ENCODE measurements at regions not wholly inside any gene's neighbourhood (a gene's known extent, or its start where the extent isn't known, plus 50 kb on each side); places are given as distances from the start of the nearest gene placed in this dataset.
"Not testable (repeated sequence)": the region's sequence is repeated elsewhere in the genome, so short reads cannot be mapped to it uniquely, and the experiment has no call there.

DNA sequence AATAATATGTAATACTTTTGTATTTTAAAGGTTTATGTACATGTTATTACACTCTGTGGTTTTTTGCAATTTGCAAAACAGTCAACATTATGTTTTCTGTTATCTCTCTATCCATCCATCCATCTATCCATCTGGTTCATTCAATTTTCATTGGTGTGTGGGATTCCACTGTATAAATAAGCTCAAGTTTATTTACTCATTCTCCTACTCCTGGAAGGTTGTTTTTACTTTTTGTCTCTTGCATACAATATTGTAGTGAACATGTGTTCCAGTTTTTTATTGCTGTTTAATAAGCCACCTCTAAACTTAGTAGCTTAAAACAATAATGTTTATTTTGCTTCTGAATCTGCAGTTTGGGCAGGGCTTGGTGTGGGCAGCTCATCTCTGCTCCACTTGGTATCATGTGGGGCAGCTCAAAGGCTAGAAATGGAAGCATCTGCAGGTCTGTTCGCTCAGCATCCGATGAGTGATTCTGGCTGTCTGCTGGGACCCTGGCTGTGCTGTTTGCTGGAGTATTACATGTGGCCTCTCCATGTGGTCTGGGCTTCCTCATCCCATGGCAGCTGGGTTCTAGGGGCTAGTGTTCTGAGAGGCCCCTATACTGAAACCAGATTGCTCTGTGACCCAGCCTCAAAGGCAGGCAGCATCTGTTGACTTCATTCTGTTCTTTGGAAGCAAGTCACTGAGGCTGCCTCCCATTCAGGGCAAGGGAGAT is 98.8 kb downstream of the SLC25A47 start:
- DNase-seq, result no peak

DNA sequence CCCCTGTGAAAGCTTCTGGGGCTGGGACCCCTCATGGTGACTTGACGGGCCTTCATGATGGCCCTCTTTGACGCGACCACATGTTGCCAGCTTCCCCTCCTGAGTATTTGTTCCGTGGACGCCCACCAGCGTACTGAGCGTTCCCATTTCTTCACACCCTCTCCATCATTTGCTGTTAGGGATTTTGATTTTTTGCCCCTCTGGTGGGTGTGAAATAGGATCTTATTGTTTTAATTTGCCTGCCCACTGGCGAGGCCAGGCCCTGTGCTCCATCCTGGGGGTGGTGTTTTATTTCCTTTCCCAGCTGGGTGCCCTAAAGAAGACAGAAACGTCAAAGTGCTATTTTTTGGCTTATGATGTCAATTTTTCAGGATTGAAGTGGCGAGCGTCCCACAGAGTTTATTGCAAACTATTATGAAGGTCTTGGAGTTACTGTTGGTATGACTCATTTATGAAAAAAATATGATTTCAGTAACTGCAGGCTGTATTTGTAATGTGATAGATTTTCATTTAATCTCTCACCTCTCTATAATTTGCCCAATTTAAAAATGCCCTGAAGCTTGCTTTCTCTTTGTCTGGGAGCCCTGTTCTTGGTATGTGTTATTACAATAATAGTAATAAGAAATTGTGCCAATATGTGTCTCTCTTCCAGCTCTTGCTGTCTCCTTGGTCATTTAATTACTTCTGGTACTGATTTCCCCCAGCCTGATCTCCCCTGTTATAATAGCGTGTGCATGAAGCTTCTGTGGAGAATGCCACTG is 99.6 kb downstream of the SLC25A47 start:
- no peak for DNase-seq

DNA sequence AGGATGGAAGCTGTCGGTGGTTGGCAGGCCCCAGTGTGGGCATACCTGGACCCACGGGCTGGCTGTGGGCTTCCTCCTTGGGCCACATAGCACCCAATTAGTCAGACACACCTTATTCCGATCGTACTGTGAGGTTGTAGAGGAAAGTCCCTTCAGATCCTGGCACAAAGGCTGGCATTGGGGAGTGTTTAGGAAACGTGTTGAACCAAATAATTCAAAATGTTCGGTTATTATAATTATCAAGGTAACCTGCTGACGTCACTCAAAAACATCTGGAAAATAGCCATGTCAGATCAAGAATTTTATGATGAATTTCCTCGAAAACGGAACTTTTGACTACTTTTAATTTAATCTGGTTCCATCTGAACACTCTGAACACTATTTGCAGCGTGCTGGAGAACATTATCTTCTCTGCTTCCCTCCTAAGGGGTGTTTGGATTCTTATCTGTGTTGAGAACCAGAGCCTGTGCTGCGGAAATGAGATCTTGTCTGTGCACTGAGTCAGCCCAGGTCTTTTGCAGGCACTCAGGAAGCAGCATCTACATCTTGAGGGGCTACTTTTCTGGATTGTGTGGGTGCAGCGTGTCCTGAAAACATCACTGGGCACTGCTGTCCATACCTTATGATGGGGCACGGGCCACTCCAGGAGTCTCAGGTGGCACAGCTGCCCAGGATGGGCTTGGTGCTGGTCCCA is 100.3 kb downstream of the SLC25A47 start:
- DNase-seq, result no peak

DNA sequence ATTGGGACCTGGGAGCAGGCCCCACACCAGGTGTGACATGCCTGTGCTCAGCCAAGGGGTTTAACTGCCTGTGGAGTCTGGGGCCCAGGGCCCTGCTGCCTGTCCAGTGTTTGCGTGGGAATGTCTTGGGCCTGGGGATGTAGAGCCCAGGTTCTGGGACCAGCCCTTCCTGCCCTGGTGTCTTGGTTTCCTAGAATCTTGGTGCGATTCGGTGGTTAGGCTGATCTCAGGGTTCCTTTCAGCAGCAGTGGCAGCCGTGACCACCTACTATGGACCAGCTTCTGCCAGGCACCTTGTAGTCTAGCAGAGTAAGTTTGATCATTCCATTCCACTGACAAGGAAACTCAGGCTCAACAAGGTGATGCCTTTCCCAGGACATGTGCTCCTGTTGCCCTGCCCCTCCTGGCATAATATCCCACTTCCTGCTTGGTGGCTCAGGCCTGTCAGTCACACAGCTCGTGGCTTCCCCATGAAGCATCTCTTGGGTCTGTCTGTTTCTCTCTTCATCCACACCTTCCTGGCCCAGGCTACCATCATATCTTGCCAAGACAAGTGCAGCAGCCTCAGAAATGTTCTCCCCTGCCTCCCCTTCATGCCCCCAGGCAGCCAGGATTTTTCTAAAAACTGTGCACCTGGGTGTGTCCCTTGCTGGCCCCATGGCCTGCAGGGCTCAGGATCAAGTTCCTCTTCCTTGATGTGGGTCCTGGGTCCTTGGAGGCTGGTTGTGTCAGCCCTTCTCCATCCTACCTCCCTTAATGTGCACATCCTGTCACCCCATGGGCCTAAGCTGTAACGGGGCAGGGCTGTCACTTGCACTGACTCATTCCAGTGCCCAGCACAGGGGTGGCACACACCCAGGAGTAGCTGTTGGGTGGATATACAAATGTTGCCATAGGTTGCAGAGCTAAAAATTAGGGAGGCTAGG is 101.6 kb downstream of the SLC25A47 start:
- no peak for DNase-seq

DNA sequence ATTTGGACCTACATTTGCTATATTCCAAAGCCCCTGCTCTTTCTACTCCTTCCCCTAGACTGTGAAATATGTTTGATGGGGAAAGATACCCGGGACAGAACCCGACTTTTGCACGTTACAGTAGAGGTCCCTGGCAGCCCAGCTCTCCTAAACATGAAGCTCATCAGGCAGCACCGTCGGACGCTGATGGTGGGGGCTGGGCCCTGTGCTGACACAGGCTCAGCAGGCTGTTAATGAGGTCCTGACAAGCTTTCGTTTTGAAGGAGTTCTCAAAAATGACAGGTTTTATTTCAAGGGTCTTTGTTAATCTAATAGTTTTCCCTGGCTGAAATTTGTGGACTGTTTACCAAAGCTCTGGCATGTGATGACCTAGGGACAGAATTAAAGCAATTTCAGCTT is 102.3 kb downstream of the SLC25A47 start:
- DNase-seq, result no peak

DNA sequence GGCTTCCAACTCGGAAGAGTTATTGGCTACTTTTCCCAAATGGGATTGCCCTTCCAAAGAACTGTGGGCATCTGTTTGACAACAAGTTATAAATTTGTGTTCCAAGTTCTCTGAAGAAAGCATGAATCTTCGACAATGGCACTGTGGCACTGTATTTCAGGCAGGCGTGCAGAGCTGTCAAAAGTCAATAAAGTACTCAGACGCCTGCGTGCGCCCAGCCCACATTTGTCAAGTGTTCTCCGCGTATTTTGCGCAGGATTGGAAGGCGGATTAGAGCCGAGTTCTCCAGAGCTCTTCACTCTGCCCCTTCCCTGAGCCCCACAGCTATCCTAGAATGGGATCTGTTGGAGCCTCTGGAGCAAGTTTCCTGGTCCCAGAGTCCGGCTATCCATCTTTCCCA is 103.2 kb downstream of the SLC25A47 start:
- DNase-seq, result peak in 1 of 2 experiments; percentile 5

DNA sequence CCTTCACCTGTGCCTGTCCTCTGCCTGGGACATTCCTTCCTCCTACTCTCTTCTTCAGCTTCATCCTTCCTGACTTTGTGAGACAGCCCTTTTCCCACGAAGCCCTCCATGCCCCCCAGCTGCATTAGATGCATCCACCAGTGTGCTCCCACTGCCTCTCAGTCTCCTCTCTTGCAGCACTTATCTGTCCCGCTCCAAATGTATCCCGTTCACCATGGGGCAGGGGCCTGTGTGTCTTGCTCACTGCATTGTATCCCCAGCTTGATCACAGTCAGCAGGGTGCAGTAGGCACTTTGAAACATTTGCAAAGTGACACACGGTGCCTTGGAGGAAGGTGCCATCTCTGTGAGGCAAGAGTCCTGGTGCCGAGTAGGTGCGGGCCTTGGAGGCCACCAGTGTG is 104.0 kb downstream of the SLC25A47 start:
- no peak for DNase-seq

DNA sequence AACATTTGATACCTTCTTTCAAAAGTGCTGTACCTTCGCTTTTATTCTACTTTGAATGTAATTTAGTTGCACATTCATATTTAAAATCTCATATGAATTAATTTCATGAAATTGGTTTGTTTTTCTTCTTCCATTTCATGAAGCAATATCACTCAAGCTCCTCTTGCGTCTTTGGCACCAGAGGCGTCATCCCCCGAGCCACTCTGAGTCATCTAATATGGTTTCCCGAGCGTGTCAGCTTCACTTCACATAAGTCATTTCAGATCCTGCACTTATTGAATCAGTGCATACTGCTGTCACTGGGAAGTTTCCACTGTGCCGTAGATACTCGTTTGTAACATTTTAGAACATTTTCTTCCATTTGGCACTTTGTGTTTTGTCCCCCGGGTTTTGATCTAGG is 105.6 kb downstream of the SLC25A47 start:
- no peak for DNase-seq

DNA sequence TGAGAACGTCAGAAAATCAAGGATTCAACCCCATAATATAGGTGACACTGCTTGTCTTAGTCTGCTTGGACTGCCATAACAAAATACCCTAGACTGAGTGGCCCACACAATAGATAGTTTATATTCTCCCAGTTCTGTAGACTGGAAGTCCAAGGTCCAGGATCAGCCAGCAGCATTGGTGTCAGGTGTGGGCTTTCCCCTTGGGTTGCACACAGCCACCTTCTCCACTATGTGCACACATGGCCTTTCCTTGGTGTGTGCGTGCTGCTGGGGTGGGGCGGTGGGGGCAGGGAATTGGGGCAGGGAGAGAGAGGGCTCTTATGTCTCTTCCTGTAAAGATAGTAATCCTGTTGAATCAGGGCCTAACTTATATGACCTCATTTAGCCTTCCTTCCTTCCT is 106.4 kb downstream of the SLC25A47 start:
- DNase-seq, result no peak

DNA sequence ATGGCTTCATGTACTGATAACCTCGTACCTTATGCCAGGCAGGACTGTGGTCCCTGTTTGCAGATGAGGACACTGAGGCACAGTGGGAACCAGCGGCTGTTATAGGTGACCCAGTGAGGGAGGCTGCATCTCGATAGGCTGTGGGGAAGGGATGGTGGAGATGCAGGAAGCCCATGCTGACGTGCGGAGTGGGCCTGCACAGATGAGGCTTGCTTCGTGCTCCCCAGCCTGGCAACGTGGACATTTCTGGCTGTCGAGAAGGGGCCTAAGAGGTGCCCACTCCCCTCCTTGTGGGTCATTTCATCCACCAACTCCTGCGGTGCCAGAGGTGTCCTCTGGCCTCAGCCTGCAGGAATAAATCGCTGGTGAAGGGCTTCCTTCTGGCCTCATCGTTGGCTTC is 107.4 kb downstream of the SLC25A47 start:
- DNase-seq, result no peak

DNA sequence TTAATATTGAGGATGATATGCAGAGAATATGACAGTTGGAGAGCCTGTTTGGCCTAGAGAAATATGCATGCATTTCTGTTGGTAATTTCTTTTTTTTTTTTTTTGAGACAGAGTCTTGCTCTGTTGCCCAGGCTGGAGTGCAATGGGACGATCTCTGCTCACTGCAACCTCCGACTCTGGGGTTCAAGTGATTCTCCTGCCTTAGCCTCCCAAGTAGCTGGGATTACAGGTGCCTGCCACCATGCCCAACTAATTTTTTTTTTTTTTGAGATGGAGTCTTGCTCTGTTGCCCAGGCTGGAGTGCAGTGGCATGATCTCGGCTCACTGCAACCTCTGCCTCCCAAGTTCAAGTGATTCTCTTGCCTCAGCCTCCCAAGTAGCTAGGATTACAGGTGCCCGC is 108.3 kb downstream of the SLC25A47 start:
- DNase-seq, result not testable (repeated sequence)

DNA sequence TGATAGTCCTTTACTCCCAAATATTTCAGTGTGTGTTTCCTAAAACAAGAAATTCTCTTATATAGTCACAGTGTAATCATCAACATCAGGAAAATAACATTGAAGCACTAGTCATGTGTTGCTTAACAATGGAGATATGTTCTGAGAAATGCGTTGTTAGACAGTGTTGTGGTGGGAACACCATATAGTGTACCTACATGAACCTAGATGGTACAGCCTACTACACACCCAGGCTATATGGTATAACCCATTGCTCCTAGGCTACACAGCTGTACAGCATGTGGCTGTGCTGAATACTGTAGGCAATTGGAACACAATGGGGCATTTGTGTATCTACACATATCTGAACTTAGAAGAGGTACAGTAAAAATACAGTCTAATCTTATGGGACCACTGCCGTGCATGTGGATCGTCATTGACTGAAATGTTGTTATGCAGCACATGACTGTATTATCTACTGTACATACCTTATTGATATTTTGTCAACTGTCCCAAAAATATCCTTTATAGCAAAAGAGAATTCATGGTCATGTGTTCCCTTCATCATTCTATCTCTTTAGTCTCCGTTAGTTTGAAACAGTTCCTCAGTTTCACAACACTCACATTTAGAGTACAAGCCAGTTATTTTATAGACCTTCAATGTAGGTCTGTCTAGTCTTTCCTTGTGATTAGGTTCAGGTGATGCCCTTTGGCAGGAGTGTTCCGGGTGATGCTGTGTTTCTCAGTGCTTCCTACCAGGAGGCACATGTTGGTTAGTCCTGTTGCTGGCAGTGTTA is 109.7 kb downstream of the SLC25A47 start:
- no peak for DNase-seq

DNA sequence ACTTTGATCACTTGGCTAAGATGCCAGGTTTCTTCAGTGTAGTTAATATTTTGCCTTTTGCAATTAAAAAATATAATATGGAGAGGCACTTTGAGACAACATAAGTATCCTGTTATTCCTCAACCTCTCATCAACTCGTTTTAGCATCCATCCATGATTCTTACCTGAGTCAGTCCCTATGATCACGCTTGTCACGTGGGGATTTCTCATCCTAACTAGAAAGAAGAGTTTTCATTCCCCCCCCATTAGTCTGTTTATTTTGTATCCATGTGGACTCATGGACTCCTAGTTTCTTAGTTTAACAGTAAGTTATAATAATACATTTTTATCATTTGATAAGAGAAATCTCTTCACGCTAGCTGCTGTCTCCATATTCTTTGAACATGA is 110.3 kb downstream of the SLC25A47 start:
- no peak for DNase-seq

DNA sequence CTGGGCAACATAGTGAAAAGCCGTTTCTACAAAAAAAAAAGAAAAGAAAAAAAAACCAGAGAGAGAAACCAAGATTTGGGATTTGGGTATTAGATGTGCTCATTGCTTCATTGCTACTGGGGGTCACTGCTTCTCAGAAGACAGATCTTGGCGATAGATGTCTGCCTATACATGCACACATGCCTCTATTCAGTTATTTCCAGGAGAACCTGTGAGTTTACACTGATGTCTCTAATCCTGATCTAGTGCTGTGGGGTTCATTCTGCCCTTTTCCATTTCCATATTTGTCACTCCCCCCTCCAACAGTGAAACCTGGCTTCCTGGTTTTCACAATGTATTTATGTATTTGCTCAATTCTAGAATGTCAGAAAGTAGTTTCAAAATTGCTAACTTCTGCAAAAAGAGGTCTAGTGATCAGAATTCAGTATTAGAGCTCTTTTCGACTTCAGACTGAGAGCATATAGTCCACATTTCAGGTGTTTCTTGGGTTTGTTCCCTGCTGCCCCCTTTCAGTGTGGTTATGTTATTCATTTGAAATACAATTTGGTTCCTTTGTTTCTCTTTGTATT is 111.0 kb downstream of the SLC25A47 start:
- DNase-seq, result no peak

DNA sequence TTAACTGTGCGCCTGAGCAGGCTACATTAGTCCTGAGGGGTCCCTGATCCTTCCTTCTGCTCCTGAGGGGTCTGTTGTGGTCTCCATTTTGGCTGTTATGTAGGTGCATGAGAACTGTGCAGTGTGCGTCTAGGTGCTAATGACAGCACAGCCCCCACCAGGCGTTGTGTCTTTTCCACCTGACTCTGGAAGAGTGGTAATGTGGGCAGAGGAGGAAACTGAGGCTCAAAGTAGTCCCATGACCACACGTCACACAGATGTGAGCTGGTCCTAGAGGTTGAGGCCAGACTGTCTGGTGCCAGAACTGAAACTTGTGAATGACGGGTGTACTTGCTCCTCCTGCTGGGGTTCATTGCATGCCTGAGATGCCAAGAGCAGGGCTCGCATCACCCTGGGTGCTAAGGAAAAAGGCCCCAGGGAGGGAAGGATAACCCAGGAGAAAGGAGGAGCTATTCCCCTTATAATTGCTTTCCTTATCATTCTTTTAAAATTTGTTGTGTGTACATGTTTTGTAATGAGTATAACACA is 111.8 kb downstream of the SLC25A47 start:
- DNase-seq, result no peak

DNA sequence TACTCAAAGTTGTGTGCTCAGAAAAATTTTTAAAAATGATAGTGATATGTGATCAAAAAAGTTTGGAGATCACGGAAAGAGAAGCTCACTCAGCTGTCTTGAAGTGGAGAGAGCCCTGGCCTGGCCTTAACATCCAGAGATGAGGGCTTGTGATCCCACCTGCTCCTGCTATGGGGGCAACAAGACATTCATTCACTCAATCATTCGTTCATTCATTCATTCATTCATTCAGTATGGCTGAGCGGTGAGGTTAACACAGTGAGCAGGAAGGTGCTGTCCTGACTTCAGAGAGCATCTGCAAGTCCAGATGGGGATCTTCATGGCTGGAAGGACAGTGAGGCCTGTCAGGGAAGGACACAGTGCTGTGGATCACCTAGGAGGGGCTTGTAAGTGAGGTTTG is 112.3 kb downstream of the SLC25A47 start:
- no peak for DNase-seq

DNA sequence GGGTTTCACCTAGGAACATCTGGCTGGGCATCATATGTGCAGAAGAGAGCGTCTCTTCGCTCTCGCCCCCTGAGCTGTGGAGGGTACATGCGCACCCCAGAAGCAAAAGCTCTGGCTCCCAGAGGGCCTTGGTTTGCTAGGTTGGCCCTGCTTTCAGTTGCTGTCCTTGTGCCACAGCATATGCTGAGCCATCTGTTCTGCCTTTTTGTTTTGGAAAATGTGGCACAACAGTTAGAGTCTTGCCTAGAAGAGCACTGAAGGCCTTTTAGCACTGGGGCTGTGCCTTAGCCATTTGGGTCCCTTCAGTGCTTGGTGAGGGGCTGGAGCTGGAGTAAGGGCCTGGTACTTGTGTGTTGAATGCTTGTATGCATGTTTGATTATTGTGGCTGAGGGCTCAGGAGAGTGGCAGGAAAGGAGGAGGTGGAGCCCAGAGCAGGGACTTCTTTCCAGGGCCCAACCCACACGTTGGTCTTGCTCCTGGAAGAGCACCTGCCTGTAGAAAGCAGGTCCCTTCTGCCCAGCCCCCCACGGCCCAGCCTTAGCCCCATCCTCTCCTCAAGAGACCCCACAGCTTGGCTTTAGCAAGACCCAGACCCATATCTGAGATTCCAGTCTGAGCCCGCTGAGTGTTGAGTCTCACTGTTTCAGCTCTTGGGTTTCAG is 113.7 kb downstream of the SLC25A47 start:
- DNase-seq, result no peak

DNA sequence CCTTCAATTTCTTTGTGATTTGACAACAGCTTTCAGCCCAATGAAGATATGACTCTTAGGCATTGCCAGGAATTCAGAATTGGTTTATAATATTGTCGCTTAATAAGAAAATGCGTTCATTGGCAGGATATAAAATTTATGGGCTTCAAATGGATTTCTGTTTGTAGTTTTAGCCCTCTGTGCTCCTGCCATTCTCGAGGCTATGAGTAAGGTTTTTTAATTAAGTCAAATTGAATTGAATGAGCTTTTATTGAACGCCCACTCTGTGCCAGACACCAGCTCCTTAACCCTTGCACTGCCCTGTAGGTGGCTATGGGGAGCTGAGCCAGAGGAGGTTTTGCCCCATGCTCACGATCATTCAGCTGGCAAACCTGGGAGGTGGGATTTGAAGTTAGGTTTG is 115.1 kb downstream of the SLC25A47 start:
- DNase-seq, result no peak

DNA sequence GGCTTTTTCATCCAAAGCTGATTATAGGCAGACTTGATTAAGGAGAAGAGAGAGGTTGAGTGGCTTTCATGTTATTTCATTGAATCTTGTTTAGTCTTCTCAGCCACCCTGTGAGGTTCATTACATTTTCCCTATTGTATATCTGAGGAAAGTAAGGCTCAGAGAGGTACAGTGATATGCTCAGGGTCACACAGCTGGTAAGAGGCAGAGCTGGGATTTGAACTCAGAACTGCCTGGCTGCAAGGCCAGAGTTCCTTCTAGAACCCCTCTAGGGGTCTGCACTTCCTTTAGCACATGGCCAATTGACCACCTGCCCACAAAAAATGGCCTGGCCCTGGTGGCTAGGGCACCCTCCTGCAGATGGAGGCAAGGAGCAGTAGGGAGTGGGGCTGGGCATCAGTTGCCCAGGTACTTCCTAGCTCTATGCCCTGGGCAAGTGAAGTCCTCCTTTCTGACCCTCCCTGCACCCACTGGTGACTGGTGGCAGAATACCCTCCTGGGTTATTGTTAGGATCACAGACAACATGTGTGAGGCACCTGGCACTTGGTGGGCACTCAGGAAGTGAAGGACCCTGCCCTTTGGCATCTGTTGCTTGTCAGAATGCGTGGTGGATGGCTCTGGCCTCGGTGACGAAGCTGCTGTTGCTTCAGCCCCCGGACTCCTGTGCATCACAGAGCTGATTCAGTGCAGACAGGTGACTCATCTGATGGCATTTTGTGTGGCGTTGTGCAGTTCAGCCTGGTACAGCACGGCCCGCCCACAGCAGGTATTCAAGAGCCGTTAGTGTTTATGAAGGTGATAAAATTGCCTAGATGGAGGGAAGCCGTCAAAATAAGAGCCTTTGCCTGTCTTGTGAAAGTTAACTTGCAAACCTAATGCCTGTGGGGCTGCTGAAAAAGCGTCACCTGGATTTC is 115.8 kb downstream of the SLC25A47 start:
- no peak for DNase-seq

DNA sequence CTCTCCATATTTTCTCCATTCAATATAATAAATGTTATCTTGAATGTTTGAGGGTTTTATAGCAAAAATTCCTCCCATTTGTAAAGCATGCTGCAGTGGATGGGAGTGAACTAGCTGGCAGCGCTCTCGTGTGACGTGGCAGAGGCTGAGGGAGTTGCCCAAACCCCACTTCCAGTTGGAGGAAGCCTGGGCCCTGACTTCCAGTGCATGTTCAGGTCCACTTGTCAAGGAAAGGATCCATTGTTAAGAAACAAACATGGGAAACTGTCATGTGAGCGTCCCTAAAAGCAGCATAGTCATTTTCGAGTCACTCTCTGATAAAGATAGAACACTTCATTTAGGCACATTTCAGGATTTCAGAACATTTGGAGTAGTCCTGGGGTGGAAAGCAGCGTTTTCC is 116.6 kb downstream of the SLC25A47 start:
- DNase-seq, result no peak
